ENCODE measurements at regions not wholly inside any gene's neighbourhood (a gene's known extent, or its start where the extent isn't known, plus 50 kb on each side); places are given as distances from the start of the nearest gene placed in this dataset.
A peak's percentile ranks its signal among the peaks of the same experiment; 100 is the strongest.
"Not testable (repeated sequence)": the region's sequence is repeated elsewhere in the genome, so short reads cannot be mapped to it uniquely, and the experiment has no call there.

DNA sequence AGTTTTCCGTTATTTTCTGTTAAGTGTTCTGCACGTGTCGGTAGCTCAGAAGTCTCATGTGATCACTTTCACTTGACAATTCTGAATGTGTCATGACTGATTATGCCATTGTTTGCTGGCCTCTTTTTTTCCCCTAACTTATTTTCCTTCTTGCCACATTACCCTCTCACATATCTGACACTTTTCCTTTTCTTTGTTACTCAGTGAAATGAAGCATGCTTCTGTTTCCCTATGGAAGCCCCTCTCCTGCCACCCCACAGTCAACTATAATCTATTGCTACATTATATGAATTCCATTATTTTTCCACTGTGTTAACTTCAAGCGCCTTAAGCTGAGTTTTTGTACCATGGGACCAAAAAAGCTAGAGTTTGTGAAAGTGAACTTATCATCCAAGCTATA is 531.6 kb upstream of the HS3ST5 start:
- Histone ChIP-seq H3K4me2 (no peak overlapping the region), H3K9me3 (no peaks in the 10 kb centered on the region), H3K4me1 (no peaks in the 10 kb centered on the region), H3K27ac (no peak overlapping the region), H3K4me3 (no peak overlapping the region)
- WGBS (ENCODE audit: missing lambda C conversion rate), result 30% methylated on average over 4 of the region's 4 CpGs
- CTCF ChIA-PET, result no interaction called here
- POLR2A ChIA-PET, result no interaction called here
- DNase-seq (ENCODE audit: low read depth in 1 of 2, low spot score in 1 of 2) (no peak), FAIRE-seq (no peak), ATAC-seq (no peak)
- TF ChIP-seq, protein P1, sequence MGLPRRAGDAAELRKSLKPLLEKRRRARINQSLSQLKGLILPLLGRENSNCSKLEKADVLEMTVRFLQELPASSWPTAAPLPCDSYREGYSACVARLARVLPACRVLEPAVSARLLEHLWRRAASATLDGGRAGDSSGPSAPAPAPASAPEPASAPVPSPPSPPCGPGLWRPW (IDR thresholded peaks at IDR 0.05), result no peak
- no peak for TF ChIP-seq GATA3 (IDR thresholded peaks at IDR 0.05; ENCODE audit: borderline replicate concordance)
- no peak for TF ChIP-seq RFX5 (IDR thresholded peaks at IDR 0.05)
- no peak for TF ChIP-seq CBX2 (IDR thresholded peaks at IDR 0.05; ENCODE audit: borderline replicate concordance, low read depth)
- no peak for TF ChIP-seq MYC (IDR thresholded peaks at IDR 0.05; ENCODE audit: borderline replicate concordance, low read length)
- no peak for TF ChIP-seq MAZ (IDR thresholded peaks at IDR 0.05; ENCODE audit: borderline replicate concordance, low read depth, low read length)
- no peak for TF ChIP-seq BHLHE40 (IDR thresholded peaks at IDR 0.05; ENCODE audit: low read depth, low read length)

DNA sequence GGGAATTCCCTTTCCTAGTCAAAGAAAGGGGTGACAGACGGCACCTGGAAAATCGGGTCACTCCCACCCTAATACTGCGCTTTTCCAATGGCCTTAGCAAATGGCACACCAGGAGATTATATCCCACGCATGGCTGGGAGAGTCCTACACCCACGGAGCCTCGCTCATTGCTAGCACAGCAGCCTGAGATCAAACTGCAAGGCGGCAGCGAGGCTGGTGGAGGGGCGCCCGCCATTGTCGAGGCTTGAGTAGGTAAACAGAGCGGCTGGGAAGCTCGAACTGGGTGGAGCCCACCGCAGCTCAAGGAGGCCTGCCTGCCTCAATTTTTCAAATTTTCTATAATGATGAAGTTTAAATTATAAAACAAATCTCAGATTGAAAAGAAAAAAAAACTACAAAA is 522.7 kb upstream of the HS3ST5 start:
- CTCF ChIA-PET; H3K9me3 ChIP-seq; DNase-seq (ENCODE audit: low read depth in 1 of 2, low spot score in 1 of 2); H3K4me1 ChIP-seq; H3K4me3 ChIP-seq; FAIRE-seq; ATAC-seq; POLR2A ChIA-PET; H3K4me2 ChIP-seq; H3K27ac ChIP-seq: not testable (repeated sequence)
- 35% methylated on average over 7 of the region's 14 CpGs for WGBS (ENCODE audit: missing lambda C conversion rate)

DNA sequence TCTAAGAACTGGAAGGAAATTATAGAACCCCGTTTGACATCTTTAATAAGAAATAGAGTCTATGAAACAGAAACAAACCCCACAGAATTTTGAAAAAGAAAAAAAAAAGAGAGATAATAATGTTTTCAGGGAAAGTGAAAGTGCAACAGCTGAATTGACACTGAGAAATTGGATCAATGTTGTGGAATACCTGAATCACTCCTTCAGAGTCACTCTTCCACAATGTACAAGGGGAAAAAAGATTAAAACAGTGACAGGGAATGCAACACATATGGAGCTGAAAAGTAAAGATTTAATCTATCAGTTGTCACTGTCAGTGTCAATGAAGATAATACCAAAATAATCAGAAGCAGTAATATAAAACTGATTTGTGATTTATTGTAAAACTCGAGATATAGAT is 520.8 kb upstream of the HS3ST5 start:
- CTCF ChIA-PET, result no interaction called here
- Histone ChIP-seq H3K4me2 (no peak overlapping the region), H3K4me1 (no peaks in the 10 kb centered on the region), H3K9me3 (no peaks in the 10 kb centered on the region), H3K4me3 (no peak overlapping the region), H3K27ac (no peak overlapping the region)
- DNase-seq (ENCODE audit: low read depth in 1 of 2, low spot score in 1 of 2) (no peak), ATAC-seq (no peak), FAIRE-seq (no peak)
- POLR2A ChIA-PET, result no interaction called here
- WGBS (ENCODE audit: missing lambda C conversion rate), result 0% methylated on average over 2 of the region's 2 CpGs
- TF ChIP-seq RFX5 (IDR thresholded peaks at IDR 0.05) (no peak), HEYL (CRISPR knock-in tag; IDR thresholded peaks at IDR 0.05) (no peak), CHD2 (IDR thresholded peaks at IDR 0.05; ENCODE audit: low read length, partially characterized antibody) (no peak), FOSL2 (IDR thresholded peaks at IDR 0.05) (no peak), FOSL2 (CRISPR knock-in tag; IDR thresholded peaks at IDR 0.05) (no peak), HOXA7 (CRISPR knock-in tag; IDR thresholded peaks at IDR 0.05) (no peak), ZSCAN20 (CRISPR knock-in tag; IDR thresholded peaks at IDR 0.05) (no peak), EHMT2 (IDR thresholded peaks at IDR 0.05; ENCODE audit: low read depth) (no peak), TFCP2L1 (CRISPR knock-in tag; IDR thresholded peaks at IDR 0.05) (no peak)

DNA sequence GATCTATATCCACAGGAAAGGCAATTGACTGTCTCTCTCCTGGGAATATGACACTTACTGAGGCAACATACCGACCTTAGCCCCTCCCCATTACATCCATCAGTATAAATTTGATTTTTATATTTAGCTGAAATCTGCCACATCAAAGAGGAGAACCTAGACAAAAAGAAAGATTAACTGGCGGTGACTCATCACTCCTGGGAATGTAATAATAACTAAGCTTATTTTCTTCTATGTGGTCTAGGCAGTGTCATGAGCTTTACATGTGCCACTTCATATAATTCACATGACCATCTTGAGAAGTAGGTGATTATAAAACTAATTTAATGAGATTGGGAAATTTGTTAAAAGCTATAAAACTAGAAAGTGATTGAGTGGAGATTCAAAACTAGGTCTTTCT is 520.0 kb upstream of the HS3ST5 start:
- no peak overlapping the region for H3K4me2 ChIP-seq
- FAIRE-seq, result no peak
- no peak overlapping the region for H3K27ac ChIP-seq
- H3K9me3 ChIP-seq, result no peaks in the 10 kb centered on the region
- ChIA-PET CTCF (no interaction called here), POLR2A (no interaction called here)
- no peak for TF ChIP-seq FOSL2 (IDR thresholded peaks at IDR 0.05)
- TF ChIP-seq FOSL2 (CRISPR knock-in tag; IDR thresholded peaks at IDR 0.05), result peak; percentile 17; the same call in 1 of the 2 replicates
- no peak for TF ChIP-seq GATA3 (IDR thresholded peaks at IDR 0.05; ENCODE audit: borderline replicate concordance)
- TF ChIP-seq EHMT2 (IDR thresholded peaks at IDR 0.05; ENCODE audit: low read depth), result no peak
- no peak for TF ChIP-seq RARB (CRISPR knock-in tag; IDR thresholded peaks at IDR 0.05)
- no peak for TF ChIP-seq TFCP2L1 (CRISPR knock-in tag; IDR thresholded peaks at IDR 0.05)
- TF ChIP-seq FOXS1 (CRISPR knock-in tag; IDR thresholded peaks at IDR 0.05), result no peak
- no peak for DNase-seq (ENCODE audit: low read depth in 1 of 2, low spot score in 1 of 2)
- ATAC-seq, result no peak
- H3K4me3 ChIP-seq, result no peak overlapping the region
- WGBS (ENCODE audit: missing lambda C conversion rate), result 0% methylated on average over 2 of the region's 2 CpGs
- H3K4me1 ChIP-seq, result no peaks in the 10 kb centered on the region

DNA sequence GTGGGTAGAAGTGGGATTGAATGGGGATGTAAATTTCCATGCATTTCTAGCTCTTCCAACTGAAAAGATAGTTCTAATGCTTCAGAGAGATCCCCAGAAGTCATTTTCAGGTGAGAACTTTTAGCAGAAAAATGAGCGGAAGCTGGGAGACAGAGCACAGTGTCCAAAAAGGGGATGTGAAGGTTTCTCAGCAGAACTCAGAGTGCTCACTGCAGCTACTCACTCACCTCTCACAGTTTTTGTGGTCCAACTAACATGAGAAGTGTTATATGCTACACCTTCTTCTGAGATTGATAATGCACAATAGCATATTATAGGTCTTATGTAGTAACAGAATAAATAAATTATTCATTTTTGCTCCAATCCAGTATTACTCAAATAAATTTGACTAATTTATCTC is 519.2 kb upstream of the HS3ST5 start:
- no peak for ATAC-seq
- POLR2A ChIA-PET, result no interaction called here
- TF ChIP-seq EHMT2 (IDR thresholded peaks at IDR 0.05; ENCODE audit: low read depth) (no peak), CHD2 (IDR thresholded peaks at IDR 0.05; ENCODE audit: low read length, partially characterized antibody) (no peak), KDM1A (IDR thresholded peaks at IDR 0.05; ENCODE audit: low read depth) (no peak), JUN (IDR thresholded peaks at IDR 0.05) (no peak), FOSB (CRISPR knock-in tag; IDR thresholded peaks at IDR 0.05) (no peak), FOXS1 (CRISPR knock-in tag; IDR thresholded peaks at IDR 0.05) (no peak), NPAS2 (CRISPR knock-in tag; IDR thresholded peaks at IDR 0.05; ENCODE audit: borderline replicate concordance) (no peak), HOXA7 (CRISPR knock-in tag; IDR thresholded peaks at IDR 0.05) (no peak), RFX5 (IDR thresholded peaks at IDR 0.05) (no peak), KDM5A (IDR thresholded peaks at IDR 0.05) (no peak), CHD4 (IDR thresholded peaks at IDR 0.05; ENCODE audit: borderline replicate concordance) (no peak), MAZ (IDR thresholded peaks at IDR 0.05; ENCODE audit: borderline replicate concordance, low read depth, low read length) (no peak), RCOR1 (IDR thresholded peaks at IDR 0.05; ENCODE audit: low read depth, low read length) (no peak), BHLHE40 (IDR thresholded peaks at IDR 0.05; ENCODE audit: low read depth, low read length) (no peak), NR3C1 (IDR thresholded peaks at IDR 0.05) (no peak), ZFP36 (IDR thresholded peaks at IDR 0.05; ENCODE audit: borderline replicate concordance, partially characterized antibody) (no peak)
- TF ChIP-seq, protein P1 (IDR thresholded peaks at IDR 0.05), result no peak
- TF ChIP-seq, protein P2, sequence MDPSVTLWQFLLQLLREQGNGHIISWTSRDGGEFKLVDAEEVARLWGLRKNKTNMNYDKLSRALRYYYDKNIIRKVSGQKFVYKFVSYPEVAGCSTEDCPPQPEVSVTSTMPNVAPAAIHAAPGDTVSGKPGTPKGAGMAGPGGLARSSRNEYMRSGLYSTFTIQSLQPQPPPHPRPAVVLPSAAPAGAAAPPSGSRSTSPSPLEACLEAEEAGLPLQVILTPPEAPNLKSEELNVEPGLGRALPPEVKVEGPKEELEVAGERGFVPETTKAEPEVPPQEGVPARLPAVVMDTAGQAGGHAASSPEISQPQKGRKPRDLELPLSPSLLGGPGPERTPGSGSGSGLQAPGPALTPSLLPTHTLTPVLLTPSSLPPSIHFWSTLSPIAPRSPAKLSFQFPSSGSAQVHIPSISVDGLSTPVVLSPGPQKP (IDR thresholded peaks at IDR 0.05; ENCODE audit: low read depth, low read length), result no peak
- CTCF ChIA-PET, result no interaction called here
- FAIRE-seq, result no peak
- Histone ChIP-seq H3K4me2 (no peak overlapping the region), H3K27ac (no peak overlapping the region), H3K4me3 (no peak overlapping the region), H3K4me1 (no peaks in the 10 kb centered on the region), H3K9me3 (no peaks in the 10 kb centered on the region)
- WGBS (ENCODE audit: missing lambda C conversion rate), result 25% methylated on average over 1 of the region's 1 CpG
- no peak for DNase-seq (ENCODE audit: low read depth in 1 of 2, low spot score in 1 of 2)
